HK-2 (cell line): ENCODE measurements at regions not wholly inside any gene's neighbourhood (a gene's known extent, or its start where the extent isn't known, plus 50 kb on each side); places are given as distances from the start of the nearest gene placed in this dataset.

Source experiments
- DNase-seq: peaks from one replicate; pipeline ENCODE4 v3.0.0-alpha.2; 2018; ENCODE audit not compliant: unreplicated experiment

GRCh38 chr21:37967036-37967435, 50.8 kb upstream of the KCNJ6 start:
- DNase-seq: no peak

- DNase-seq: no peak
Measured at GRCh38 chr21:37968744-37969143, 52.5 kb upstream of the KCNJ6 start.

DNA sequence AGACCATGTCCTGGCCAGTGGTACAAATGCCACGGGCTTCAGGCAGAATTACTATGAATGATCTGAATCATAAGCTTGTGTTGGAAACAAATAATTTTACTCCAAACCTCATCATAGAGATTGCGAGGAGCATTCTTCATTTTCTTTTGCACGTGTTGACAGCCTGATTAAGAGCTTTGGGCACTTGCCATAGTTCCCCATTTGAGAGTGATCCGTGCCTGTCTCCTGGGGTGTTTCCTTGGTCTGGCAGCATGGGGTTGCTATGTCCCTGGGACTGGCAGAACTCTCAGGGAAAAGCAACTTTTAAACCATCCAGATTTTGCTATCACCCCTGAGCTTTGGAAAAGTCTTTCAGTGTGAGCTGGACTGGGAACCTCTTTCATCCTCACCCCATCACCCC, 54.3 kb upstream of the KCNJ6 start:
- DNase-seq: no peak

DNA sequence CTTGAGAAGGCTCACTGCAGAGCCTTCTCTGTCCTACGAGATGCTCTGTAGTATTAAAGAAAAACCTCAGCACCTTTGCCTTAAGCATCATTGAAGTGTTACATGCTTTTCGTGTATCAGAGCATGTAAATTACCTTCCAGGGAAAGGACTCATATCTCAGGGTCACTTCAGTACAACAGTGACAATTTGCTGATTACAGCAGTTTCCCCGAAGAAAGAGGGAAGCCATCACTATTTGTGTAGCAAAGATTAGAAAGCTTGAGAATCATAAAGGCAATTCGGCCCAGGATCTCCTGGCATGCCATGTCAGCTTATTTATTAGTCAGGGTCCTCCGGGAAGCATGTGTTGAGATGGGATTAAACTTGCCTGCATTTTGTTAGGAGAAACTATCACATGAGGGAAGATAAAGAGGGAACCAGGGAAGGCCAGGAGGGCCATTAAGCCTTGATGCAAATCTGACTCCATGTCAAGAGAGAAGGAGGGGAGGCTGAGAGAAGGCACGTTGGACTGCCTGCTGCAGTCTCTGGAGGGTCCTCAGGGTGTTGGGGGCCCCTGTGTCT, 55.2 kb upstream of the KCNJ6 start:
- DNase-seq: no peak

- peak; percentile 35 for DNase-seq
Measured at GRCh38 chr21:37974081-37974480, 57.8 kb upstream of the KCNJ6 start.

GRCh38 chr21:37982496-37983318, 66.5 kb upstream of the KCNJ6 start:
- no peak for DNase-seq

GRCh38 chr21:37983336-37984095, 67.3 kb upstream of the KCNJ6 start:
- DNase-seq: peak; percentile 13

GRCh38 chr21:37984416-37984815, 68.2 kb upstream of the KCNJ6 start:
- DNase-seq: no peak

GRCh38 chr21:37986000-37986399, 69.7 kb upstream of the KCNJ6 start:
- DNase-seq: no peak

- DNase-seq: no peak
Measured at GRCh38 chr21:37986751-37987399, 70.6 kb upstream of the KCNJ6 start.

DNA sequence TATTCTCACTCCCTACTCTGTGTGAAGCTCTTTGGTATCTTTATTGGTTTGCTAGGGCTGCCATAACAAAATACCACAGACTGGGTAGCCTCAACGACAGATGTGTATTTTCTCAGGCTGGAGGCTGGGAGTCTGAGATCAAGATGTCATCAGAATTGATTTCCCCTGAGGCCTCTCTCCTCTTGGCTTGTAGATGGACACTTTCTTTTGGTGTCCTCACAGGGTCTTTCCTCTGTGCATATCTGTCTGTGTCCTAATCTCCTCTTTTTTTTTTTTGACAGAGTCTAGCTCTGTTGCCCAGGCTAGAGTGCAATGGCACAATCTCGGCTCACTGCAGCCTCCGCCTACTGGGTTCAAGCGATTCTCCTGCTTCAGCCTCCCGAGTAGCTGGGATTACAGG, 71.4 kb upstream of the KCNJ6 start:
- DNase-seq: no peak

DNA sequence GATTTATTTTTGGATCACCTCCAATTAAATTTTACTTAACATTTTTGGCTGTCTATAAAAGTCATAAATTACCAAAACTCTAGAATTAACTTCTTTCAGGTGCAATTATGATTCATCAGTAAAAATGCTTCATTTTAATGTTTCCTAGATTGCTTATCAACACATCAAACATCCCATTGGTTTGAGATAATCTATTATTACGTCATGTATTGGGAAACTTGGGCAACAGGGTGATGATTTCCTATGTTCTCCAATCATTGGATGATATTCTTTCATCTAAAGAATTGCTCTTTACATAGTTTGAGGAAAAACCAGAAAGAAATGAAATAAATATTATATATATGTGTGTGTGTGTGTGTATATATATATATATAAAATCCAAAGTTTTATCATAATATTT, 76.8 kb upstream of the KCNJ6 start:
- DNase-seq: no peak

- no peak for DNase-seq
Measured at GRCh38 chr21:37994211-37994610, 78.0 kb upstream of the KCNJ6 start.

- DNase-seq: no peak
Measured at GRCh38 chr21:38012672-38013071, 96.4 kb upstream of the KCNJ6 start.

GRCh38 chr21:38013741-38014140, 97.5 kb upstream of the KCNJ6 start:
- DNase-seq: no peak

GRCh38 chr21:38014298-38014697, 98.0 kb upstream of the KCNJ6 start:
- no peak for DNase-seq

- DNase-seq: no peak
Measured at GRCh38 chr21:38027901-38028498, 111.7 kb upstream of the KCNJ6 start.

GRCh38 chr21:38032082-38032801, 116.0 kb upstream of the KCNJ6 start:
- DNase-seq: no peak

- no peak for DNase-seq
Measured at GRCh38 chr21:38036016-38036415, 119.8 kb upstream of the KCNJ6 start.

DNA sequence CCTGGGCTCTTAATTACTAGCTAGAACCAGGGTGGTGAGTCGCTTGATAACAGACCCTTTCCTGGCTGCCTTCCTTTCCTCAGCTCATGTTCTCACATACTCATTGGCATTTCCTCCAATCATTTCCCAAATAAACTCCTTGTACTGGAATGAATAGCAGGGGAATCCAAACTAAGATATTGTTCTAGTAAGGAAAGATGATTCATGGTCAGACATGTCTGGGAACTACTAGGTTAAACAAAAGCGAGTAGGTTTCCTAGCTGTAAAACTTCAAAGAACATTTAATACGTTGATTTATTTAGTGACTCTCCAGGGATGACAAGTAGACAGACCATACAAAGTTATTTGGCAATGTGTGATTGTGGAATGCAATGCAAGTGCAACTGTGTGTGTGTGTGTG, 121.2 kb upstream of the KCNJ6 start:
- DNase-seq: no peak

GRCh38 chr21:38039369-38039768, 123.1 kb upstream of the KCNJ6 start:
- DNase-seq: no peak
